ENCODE measurements at regions not wholly inside any gene's neighbourhood (a gene's known extent, or its start where the extent isn't known, plus 50 kb on each side); places are given as distances from the start of the nearest gene placed in this dataset.

- H3K36me3 ChIP-seq (replicated peaks in 1 of 2; ENCODE audit: control insufficient read depth in 1 of 2, insufficient read depth in 2 of 2, low read length in 2 of 2): no peaks in the 10 kb centered on the region
- H2AFZ ChIP-seq (ENCODE audit: low read length): no peak overlapping the region
- ChIA-PET CTCF (ENCODE audit: low intra/inter-chr PET ratio, low total read pairs) (no interaction called here), POLR2A (no interaction called here)
- no TSS peak for BruUV-seq (replicated peaks)
- H3K9me3 ChIP-seq (ENCODE audit: low read length): no peaks in the 10 kb centered on the region
- 17% methylated on average over 5 of the region's 5 CpGs for WGBS (ENCODE audit: low lambda C conversion rate)
- intact Hi-C loops (cut with micrococcal nuclease; ENCODE audit: unreplicated experiment): no loop called here
- no peaks in the 10 kb centered on the region for H3K4me1 ChIP-seq (ENCODE audit: insufficient read depth, low read length)
- no peak for FAIRE-seq
- TF ChIP-seq ZNF136 (CRISPR knock-in tag; IDR thresholded peaks at IDR 0.05; ENCODE audit: low read depth): no peak
- TF ChIP-seq BRD4 (CRISPR knock-in tag; IDR thresholded peaks at IDR 0.05): no peak
- no peak for TF ChIP-seq ZNF343 (CRISPR knock-in tag; IDR thresholded peaks at IDR 0.05)
- TF ChIP-seq MYNN (CRISPR knock-in tag; IDR thresholded peaks at IDR 0.05; ENCODE audit: low read depth): no peak
- TF ChIP-seq CC2D1A (CRISPR knock-in tag; IDR thresholded peaks at IDR 0.05): no peak
- no peak for TF ChIP-seq HOXA7 (CRISPR knock-in tag; IDR thresholded peaks at IDR 0.05)
- TF ChIP-seq ZBTB38 (CRISPR knock-in tag; IDR thresholded peaks at IDR 0.05): no peak
- no peak for TF ChIP-seq ZNF24 (IDR thresholded peaks at IDR 0.05)
- TF ChIP-seq ZNF773 (CRISPR knock-in tag; IDR thresholded peaks at IDR 0.05; ENCODE audit: borderline replicate concordance): no peak
- no peak for TF ChIP-seq SIN3B (IDR thresholded peaks at IDR 0.05; ENCODE audit: low read length)
- TF ChIP-seq CEBPZ (IDR thresholded peaks at IDR 0.05; ENCODE audit: low read length): no peak
- no peak for TF ChIP-seq PAWR (CRISPR knock-in tag; IDR thresholded peaks at IDR 0.05; ENCODE audit: borderline replicate concordance)
- no peak for TF ChIP-seq TEAD2 (CRISPR knock-in tag; IDR thresholded peaks at IDR 0.05)
- TF ChIP-seq BCL6 (CRISPR knock-in tag; IDR thresholded peaks at IDR 0.05): no peak
- no peak for TF ChIP-seq NBN (conservative IDR thresholded peaks at IDR 0.05)
- no peak for TF ChIP-seq PHB2 (IDR thresholded peaks at IDR 0.05; ENCODE audit: partially characterized antibody)
- no peak for TF ChIP-seq ZFP36 (IDR thresholded peaks at IDR 0.05; ENCODE audit: borderline replicate concordance, low read depth, low read length, partially characterized antibody)
- TF ChIP-seq CBX2 (IDR thresholded peaks at IDR 0.05; ENCODE audit: low read depth, low read length): no peak
- TF ChIP-seq CBX2 (CRISPR knock-in tag; IDR thresholded peaks at IDR 0.05; ENCODE audit: low read depth): no peak
- no peak for TF ChIP-seq NFE2L2 (IDR thresholded peaks at IDR 0.05; ENCODE audit: low read length)
- in situ Hi-C loops (cut with HindIII; ENCODE audit: extremely low pct_ligation_motif_present, low pct_unique_long_range_greater_than_20kb): no loop called here
- no peak overlapping the region for H3K27ac ChIP-seq (ENCODE audit: extremely low read length, insufficient read depth, low read length)
- DNase-seq (ENCODE audit: low spot score): no peak
- ATAC-seq: no peak
- H3K4me2 ChIP-seq (ENCODE audit: low read depth, low read length): no peak overlapping the region
- no peak overlapping the region for H3K9ac ChIP-seq (ENCODE audit: insufficient read depth, low read depth, low read length)
- H3K4me3 ChIP-seq (replicated peaks in 1 of 3; ENCODE audit: insufficient read depth in 1 of 3, low read depth in 2 of 3, low read length in 3 of 3): no peak overlapping the region
- H3K27me3 ChIP-seq (ENCODE audit: control insufficient read depth in 1 of 2, insufficient read depth in 2 of 2, low read length in 2 of 2): no peaks in the 10 kb centered on the region
- H3K79me2 ChIP-seq (ENCODE audit: insufficient read depth, low read length): no peaks in the 10 kb centered on the region
- H4K20me1 ChIP-seq (ENCODE audit: insufficient read depth, low read length): no peaks in the 10 kb centered on the region
These were observed 986.0 kb downstream of the ROBO2 start for GRCh38 chr3:78025916-78026315.
